ENCODE measurements at regions not wholly inside any gene's neighbourhood (a gene's known extent, or its start where the extent isn't known, plus 50 kb on each side); places are given as distances from the start of the nearest gene placed in this dataset.

DNA sequence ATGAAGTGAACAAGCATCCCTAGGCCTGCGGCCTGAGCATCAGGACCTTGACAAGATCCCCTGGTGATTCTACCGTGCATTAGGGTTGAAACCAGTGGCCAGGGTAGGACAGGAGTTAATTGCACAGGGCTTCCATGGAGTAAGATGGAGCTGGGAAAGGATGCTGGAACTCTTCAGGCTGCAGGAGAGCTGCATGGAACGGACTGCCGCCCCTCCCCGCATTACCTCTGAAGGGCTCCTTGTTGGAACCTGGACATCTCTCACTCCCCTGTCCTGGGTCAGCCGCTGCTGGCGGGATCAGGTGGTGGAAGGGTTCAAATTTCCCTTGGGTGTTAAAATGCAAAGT lies 156.6 kb upstream of the ID2 start:
- no peak for TF ChIP-seq EZH2 (IDR thresholded peaks at IDR 0.05; ENCODE audit: insufficient read depth, poor library complexity, severe bottlenecking)
- no peak for TF ChIP-seq EZH2phosphoT487 (IDR thresholded peaks at IDR 0.05; ENCODE audit: insufficient read depth, low read depth)

Data from GM23248 (cell line).